GM21528 (cell line): ENCODE measurements at regions not wholly inside any gene's neighbourhood (a gene's known extent, or its start where the extent isn't known, plus 50 kb on each side); places are given as distances from the start of the nearest gene placed in this dataset.

Source experiments
- ATAC-seq: cut with Tn5 transposase; IDR thresholded peaks from one replicate; pipeline ENCODE4 v1.9.1; 2021; ENCODE audit warnings: mild to moderate bottlenecking, moderate library complexity; ENCODE audit not compliant: unreplicated experiment, low FRiP score

DNA sequence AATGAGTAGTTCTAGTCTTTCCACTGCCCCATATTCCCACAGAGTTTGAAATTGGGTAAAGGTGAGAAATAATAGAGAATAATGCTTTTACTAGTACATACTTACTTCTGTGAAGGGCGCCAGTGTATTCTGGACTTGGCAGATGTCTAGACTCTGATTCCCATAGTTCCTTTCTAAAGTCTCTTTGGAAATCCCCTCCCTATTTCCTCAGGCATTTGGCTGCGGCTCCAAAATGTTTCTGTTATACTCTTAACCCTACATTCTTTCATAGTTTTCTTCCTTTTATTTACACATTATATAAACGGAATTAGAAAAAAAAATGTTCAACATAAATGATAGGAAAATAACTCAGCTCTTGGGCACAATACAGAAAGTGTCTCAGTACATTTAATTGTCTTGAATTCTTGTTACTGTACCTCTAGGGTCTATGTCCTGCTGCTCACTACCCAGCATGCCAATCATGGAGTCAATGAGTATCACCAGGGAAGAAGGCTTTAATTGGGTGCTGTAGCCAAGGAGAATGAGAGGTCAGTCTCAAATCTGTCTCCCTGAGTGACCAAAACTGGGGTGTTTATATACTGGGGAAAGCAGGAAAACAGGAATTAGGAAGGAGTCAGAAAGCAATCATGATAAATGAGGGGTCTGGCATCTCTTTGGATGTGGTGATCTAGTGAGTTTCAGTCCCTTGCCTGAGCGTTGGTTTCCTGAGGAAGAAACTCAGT is 147.8 kb upstream of the MMADHC start:
- no peak for ATAC-seq

DNA sequence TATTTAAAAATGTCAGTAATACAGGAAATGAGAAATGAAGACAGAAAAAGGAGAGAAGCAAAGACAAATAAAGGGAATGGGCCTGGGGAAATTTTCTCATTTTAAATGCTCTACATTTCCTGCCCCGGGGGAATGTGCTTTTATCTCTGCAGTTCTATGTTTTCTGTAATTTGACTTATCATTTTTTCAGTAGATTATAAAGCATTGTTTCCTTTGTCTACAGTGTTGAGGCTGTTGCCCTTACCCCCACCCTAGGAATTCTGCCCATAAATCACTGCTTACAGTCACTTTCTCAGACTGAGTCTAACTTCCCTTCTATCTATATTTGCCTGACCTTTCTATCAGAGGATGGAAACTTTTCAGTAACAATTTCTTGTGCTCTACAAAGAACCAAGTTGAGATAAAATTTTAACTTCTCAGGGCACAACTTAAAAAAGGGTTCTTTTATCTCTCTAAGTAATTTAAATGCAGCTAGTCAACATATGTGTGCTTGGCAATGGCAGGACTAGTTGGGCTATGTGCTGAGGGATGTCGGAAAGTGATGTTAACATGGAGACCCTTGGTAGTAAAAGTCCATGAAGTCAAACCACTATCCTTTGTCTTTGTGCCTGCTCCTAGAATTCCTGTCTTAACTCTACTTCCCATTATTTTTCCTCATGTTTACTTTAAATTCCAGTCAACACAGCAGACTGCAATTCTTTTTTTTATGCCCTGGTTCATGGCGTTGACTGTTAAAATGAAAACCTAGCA is 146.5 kb upstream of the MMADHC start:
- no peak for ATAC-seq

DNA sequence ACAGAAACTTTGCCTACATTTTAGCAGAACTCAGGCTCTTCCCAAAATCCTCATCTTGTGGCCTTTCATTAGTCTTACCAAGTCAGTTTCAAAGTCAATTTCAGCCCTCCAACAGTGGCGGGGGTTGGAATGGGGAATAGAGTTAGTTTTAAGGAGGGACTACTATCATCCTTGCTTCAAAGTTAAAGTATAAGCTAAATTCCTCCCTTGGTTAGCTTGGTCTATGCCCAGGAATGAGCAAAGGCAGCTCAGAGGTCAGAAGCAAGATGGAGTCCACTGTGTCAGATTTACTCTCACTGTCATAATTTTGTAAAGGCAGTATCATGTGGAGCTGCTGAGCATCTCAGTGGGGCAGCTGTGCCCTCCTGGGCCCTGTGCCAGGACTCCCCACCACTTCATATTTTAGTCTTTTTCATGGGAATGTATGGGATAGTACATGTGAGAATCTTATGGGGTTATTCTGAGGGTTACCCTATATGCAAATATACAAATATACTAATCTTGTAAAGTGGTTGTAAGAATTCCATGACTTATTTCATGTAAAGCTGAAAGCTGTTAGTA is 145.2 kb upstream of the MMADHC start:
- no peak for ATAC-seq

DNA sequence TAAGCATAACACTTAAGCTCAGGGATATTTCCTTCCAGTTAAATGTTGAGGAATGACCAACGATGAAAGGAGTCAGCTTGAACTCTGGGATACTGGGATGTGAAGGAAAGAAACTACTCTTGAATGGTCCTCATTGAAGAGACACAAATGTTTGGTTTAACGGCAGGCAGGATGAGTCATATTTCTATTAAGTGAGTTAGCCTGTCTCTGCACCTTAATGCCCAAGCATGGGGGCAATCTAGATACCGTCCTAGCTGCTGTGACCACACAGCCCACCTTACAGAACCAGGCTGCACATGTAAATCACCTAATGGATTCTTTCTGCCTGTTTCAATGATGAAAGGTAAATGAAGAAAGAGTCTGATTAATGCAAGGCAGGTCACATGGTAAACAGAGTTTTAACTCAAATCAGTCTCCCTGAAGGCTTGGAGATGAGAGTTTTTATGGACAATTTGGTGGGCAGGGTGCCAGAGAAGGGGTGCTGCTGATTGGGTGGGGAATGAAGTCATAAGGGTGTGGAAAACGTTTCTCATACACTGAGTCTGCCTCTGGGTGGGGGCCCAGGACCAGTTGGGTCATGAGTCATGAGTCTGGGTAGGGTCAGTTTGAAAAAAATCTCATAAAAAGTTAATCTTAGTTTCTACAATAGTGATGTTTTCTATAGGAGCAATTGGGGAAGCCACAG is 144.6 kb upstream of the MMADHC start:
- no peak for ATAC-seq

DNA sequence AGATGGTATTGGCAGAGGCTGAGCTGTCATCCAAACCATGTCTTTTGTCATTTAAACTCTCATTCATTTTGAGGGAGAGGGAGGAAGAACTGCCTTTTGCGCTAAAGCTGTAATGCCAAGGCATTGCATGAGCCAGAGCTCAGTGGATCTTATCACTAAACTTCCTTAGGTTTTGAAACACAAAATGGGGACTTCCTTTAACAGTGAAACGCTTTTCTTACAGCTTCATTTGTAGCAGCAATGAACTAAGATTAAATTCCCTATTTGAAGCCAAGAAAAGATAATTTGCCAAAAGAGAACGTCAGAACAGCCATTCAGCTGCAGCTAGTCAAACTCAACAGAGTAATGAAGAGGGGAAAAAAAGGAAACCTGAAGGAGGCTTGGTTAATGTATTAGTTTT is 143.5 kb upstream of the MMADHC start:
- no peak for ATAC-seq

DNA sequence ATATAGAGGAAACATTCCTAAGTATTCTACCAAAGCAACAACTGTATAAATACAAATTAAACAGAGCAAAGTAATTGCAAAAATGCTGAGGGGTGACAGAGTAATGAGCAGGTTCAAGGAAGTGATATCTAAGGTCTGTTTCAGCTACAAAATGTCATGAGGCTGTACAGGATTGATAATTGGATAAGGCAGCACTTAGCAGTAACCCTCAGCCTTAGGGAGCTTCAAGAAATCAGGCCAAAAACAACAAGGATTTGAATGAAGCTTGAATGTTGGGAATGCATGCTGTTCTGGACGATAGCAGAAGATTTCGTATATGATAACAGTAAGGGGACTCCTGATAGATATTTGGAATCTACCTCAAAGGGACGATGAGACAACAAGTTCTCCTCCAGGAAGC is 142.0 kb upstream of the MMADHC start:
- ATAC-seq: no peak

DNA sequence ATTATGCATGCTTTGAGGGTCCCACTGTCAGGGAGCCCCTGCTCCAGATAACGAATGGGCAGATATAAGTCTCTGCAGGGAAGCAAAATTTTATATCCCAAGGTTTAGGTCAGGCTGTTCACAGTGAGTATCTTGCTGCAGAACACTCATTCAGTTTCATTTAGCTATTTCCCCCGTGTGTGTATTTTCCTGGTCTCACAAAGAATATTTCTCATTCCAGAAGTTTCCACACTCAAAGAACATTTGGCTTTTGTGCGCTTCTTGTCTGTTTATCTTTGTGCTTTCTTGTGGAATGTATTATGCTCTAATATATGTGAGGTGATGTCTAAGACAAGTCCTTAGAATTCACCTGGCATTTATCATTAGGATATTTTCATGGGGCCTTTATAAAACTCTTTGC is 140.4 kb upstream of the MMADHC start:
- no peak for ATAC-seq

DNA sequence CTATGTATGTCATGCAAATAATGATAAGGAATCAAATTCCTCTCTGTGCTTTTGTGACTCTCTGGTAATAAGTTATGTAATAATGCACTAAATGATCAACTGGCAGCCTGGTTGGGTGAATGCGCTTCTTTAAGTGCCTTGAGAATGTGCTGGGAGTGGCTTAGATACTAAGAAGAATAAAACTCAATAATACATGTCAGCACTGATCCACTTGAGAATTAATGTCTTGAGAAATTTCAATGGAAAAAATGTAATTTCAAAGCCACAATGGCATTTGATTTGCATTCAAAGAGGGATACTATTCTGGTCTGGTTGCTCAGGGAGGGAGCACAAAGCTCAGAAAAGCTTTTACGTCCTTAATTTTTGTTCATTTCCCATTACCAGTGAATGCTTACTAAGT is 137.7 kb upstream of the MMADHC start:
- no peak for ATAC-seq

DNA sequence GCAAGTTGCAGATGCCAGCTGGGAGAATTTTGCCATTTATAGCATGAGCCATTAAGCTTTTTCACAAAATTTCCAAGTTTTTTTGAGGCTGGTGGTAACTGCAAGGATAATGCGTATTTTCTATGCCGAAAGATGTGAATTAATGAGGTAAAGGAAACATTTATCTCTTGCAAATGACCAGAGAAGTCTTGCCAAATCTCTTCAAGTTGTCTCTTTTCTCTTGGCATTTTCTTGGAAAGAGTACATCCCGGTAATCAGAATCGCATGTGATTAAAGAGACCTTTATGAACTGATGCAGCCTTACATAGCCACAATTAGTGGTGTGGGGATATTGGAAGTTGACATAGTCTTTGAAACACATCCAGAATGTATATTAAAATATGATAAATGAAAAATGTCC is 136.5 kb upstream of the MMADHC start:
- no peak for ATAC-seq

DNA sequence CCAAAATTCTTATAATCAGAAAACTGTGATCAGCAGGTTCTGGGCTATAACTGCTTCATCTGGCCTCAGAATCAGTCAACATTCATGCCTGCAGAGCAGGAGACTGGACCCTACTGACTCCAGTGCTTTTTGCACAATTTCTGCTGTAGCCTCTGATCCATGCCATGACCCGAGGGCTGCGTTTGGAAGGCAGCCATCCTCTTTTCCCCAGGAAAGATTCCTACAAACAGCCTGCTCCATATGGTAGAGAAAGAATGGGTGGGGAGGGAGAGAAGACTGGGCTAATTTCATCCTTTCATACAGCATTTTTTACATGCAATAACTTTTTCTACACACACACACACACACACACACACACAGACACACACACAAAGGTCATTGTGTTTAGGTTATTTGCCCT is 133.0 kb upstream of the MMADHC start:
- ATAC-seq: no peak

DNA sequence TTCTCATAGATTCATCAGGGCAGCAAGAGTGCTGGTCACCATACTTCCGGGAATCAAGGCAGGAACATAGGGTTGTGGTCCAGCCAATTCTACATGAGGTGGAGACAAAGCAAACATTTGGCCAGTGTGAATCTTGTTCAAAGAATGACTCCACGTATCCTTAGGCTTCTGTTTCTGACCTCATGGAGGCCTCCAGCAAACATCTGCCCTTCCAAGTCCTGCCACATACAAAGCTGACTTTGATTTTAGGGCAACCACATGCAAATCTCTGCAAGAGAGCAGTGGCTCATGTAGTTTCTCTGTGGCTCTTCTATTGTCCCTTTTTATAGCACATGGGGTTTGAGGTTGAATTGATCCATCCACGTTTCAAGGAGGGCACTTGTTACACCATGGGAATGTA is 132.1 kb upstream of the MMADHC start:
- ATAC-seq: no peak

DNA sequence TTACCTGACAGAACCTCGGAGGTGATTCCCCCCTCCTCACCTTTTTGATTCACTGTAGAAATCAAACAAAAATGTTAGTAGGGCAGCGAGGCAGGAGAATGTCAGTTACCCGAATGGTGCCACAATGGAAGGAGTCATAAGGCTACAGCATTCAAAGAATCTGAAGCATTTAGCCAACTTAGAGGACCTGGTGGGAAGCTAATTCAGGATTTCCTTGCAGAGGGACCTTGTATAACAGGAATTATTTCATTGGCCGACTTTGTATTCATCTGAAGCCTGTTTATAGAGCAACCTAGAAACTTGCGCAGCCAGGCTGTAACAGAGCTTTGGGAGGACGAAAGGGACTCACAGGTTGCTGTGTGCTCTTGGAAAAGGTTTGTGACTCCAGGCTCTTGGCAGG is 129.1 kb upstream of the MMADHC start:
- ATAC-seq: no peak

DNA sequence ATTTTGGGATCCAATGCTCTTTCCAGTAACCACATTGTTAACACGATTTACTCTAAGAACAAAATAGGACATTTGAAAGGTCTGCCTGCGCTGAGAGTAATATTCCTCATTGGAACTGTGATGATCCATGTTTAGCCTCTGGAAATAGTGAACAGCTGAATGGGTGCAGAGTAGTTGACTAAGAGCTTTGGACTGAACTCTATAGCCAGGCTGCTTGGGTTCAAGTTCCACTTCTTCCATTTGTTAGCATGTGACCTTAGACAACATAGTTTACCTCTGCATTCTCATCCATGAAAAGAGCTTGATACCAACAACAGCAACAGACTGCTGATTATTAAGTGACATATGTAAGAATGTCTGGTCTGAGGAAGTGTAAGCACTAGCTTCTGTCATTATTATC is 128.3 kb upstream of the MMADHC start:
- no peak for ATAC-seq

DNA sequence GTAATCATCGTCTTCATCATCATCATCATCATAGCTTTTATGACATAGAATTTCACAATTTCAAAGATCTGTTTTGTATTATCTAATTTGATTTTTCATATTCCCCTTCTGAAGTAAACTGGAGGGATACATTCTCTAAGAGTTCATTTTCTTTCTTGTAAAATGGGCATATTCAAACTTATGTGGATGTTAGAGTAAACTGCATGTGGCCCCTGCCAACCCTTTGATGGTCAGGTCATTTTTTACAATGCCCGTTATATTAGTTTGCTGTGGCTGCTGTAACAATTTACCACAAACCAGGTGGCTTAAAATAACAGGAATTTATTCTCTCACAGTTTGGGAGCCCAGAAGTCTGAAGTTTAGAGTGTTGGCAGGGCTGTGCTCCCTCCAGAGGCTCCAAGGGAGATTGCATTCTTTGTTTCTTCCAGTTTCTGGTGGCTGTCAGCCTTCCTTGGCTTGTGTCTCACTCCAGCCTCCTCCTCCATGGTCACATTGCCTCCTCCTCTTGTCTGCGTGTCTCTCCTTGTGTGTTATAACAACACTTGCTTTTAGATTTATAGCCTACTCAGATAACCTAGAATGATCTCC is 127.5 kb upstream of the MMADHC start:
- no peak for ATAC-seq

DNA sequence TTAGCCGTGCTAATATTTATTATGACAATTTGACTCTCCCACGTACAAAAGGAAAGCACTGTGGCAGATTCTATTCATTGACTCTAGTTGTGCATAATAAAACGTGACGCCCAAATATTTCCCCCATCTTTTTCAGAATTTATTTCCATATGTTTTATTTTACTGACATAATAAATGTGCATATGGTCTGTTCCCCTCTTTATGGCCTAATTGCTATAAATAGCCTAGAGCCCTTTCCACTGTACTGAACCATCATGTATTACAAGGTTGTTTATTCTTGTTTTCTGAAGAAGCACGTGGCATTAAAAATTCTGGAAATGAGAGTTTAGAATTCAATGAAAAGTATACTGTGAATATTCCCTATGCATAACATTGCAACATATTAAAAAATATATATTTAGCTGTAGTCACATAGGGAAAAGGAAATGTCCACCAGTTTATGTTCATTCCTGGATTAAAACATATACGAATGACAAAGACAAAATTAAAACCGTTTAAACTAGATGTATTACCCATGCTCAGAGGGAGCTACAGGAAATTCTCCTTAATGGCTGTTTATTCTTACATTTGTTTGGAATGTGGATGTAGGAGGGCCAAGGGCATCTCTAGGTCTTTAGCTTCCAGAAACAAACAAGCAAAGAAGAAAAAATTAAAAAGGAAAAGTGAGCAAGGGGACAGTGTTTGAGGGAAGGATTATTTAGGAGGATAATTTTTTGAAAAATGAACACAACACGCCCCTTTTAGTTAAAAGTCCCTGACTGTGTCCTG is 122.1 kb upstream of the MMADHC start:
- no peak for ATAC-seq

DNA sequence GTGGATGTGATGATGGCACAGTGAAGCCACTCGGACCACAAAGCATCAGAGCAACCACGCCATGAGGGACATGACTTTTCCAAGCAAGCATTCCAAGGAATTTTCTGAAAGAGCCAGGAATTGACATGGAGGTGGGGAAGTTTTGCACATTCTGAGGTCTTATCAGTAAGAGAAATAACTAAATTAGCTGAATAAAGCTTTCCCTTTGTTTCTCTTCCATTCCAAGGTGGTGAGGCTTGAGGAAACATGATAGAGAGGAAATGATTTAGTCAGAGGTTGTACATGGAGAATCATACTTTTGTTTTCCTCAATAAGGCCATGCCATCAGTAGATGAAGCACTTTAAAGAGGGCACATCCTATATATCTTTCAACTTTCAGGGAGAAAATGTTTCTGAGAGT is 115.7 kb upstream of the MMADHC start:
- no peak for ATAC-seq

DNA sequence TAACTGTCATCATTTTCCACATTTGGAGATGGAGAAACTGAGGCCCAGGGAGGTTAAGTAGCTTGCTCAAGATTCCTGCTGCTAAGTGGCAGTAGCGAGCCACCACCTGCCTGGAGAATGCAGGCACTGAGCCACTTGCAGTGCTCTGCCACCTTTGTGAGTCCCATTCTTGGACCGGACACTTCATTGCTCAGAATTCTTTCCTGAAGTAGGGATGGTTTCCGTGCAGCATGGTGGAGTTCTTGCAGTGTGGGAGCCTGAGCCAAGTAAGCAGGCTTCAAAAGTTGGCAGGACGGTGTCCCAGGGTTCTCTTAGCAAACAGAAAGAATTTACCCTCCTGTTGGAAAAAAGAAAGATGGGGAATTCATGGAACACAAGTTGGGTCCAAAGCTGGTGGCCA is 115.0 kb upstream of the MMADHC start:
- ATAC-seq: no peak

DNA sequence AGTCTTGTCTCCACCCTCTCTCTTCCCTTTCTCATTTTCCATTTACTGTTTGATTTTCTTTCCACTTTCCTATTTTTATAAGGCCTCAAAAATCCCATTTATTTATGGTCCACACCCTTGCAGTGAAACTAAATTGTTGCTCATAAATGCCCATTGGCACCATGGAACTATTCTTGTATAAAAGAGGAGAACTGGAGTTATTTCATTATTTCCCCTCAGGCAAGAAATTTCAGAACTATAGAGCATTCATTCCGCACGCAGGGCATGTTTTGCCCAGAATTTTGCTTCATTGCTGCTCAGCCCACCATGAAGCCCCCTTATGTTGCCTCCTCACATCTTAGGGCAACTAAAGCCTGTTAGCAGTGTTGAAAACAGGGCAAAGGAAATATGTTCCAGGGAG is 113.7 kb upstream of the MMADHC start:
- ATAC-seq: no peak

DNA sequence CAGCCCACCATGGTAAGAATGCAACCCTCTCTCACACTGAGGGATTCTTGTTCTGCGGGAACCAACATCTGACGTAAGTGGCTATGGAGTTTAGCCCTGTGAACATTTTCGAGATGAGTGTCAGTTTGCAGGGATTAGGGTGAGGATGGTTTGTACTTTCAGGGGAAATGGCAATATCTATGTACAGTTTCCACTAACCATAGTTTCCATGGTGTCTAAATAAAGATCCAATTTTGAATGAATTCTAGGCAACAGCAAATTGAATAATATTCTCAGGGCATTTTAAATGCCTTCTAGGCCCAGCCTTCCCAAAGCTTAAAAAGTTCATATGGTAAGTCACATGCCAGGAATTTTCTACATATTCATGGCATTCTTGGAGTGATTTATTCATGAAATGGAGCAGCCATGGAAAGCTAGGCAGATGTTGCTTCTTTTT is 105.4 kb upstream of the MMADHC start:
- ATAC-seq: no peak

DNA sequence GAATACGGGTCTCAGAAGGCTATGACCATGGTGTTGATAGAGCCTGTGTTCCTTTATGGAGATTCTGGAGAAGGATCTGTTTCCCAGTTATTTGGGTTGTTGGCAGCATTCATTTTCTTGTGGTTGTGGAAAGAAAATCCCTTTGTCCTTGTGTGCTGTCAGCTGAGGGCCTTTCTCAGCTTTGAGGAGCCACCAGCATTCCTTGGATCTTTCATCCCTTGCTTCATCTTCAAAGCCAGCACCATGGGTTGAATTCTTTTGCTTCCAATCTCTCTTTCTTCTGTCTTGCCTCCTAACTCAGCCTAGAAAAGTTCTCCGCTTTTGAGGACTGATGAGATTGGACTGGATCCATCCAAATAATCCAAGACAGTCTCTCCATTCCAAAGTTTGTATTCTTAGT is 103.2 kb upstream of the MMADHC start:
- no peak for ATAC-seq
